ENCODE measurements at regions not wholly inside any gene's neighbourhood (a gene's known extent, or its start where the extent isn't known, plus 50 kb on each side); places are given as distances from the start of the nearest gene placed in this dataset.

DNA sequence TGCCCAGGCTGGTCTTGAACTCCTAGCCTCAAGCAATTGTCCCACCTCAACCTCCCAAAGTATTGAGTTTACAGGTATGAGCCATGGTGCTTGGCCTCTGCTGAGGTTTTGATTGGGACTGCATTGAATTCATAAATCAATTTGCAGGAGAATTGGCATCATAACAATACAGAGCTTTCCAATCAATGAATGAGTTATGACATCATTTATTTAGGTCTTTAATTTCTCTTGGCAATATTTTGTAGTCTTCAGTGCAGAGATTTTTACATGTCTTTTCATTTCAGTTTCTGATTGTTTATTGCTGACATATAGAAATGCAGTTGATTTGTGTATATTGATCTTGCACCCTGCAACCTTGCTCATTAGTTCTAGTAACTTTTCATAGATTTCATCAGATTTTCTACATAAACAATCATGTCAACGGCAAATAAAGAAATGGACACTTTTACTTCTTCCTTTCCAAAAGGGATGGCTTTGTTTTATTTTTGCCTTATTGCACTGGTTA lies 119.9 kb downstream of the TFCP2L1 start:
- DNase-seq (ENCODE audit: low spot score) (no peak), ATAC-seq (no peak)
- Mint-ChIP-seq H3K4me3 (no peak overlapping the region), H3K4me1 (no peaks in the 10 kb centered on the region), H3K36me3 (peaks cover 4% of the 10 kb centered on the region; the same call in 1 of the 2 replicates), H3K9me3 (peaks cover 13% of the 10 kb centered on the region), H3K27me3 (ENCODE audit: low read depth) (peaks cover 8% of the 10 kb centered on the region), H3K27ac (no peak overlapping the region)
- POLR2A ChIA-PET: no interaction called here
- CTCF ChIA-PET: no interaction called here
- TF ChIP-seq FOXP4 (CRISPR knock-in tag; IDR thresholded peaks at IDR 0.05) (no peak), PRRX2 (CRISPR knock-in tag; IDR thresholded peaks at IDR 0.05) (no peak), NFATC4 (CRISPR knock-in tag; IDR thresholded peaks at IDR 0.05) (no peak)
- TF ChIP-seq, protein P1, sequence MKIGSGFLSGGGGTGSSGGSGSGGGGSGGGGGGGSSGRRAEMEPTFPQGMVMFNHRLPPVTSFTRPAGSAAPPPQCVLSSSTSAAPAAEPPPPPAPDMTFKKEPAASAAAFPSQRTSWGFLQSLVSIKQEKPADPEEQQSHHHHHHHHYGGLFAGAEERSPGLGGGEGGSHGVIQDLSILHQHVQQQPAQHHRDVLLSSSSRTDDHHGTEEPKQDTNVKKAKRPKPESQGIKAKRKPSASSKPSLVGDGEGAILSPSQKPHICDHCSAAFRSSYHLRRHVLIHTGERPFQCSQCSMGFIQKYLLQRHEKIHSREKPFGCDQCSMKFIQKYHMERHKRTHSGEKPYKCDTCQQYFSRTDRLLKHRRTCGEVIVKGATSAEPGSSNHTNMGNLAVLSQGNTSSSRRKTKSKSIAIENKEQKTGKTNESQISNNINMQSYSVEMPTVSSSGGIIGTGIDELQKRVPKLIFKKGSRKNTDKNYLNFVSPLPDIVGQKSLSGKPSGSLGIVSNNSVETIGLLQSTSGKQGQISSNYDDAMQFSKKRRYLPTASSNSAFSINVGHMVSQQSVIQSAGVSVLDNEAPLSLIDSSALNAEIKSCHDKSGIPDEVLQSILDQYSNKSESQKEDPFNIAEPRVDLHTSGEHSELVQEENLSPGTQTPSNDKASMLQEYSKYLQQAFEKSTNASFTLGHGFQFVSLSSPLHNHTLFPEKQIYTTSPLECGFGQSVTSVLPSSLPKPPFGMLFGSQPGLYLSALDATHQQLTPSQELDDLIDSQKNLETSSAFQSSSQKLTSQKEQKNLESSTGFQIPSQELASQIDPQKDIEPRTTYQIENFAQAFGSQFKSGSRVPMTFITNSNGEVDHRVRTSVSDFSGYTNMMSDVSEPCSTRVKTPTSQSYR (CRISPR knock-in tag; IDR thresholded peaks at IDR 0.05): no peak
